HG02852 (cell line): ENCODE measurements at regions not wholly inside any gene's neighbourhood (a gene's known extent, or its start where the extent isn't known, plus 50 kb on each side); places are given as distances from the start of the nearest gene placed in this dataset.
"Not testable (repeated sequence)": the region's sequence is repeated elsewhere in the genome, so short reads cannot be mapped to it uniquely, and the experiment has no call there.

Source experiments
- ATAC-seq: cut with Tn5 transposase; IDR thresholded peaks from one replicate; pipeline ENCODE4 v1.9.1; 2021; ENCODE audit warnings: mild to moderate bottlenecking, moderate library complexity; ENCODE audit not compliant: unreplicated experiment

DNA sequence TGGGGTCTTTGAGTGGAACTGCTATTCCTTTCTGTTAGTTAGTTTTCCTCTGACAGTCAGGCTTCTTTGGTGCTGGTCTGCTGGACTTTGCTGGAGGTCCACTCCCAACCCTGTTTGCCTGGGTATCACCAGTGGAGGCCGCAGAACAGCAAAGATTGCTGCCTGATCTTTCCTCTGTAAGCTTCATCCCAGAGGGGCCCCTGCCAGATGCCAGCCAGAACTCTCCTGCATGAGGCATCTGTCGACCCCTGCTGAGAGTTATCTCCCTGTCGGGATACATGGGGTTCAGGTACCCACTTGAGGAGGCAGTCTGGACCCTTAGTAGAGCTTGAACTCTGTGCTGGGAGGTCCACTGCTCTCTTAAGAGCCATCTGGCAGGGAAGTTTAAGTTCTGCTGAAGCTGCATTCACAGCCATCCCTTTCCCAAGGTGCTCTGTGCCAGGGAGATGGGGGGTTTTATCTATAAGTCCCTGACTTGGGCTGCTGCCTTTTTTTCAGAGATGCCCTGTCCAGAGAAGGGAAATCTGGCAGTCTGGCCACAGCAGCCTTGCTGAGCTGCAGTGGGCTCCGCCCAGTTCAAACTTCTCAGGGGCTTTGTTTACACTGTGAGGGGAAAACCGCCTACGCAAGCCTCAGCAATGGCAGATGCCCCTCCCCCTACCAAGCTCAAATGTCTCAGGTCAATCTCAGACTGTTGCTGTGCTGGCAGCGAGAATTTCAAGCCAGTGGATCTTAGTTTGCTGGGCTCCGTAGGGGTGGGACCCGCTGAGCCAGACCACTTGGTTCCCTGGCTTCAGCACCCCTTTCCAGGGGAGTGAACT is 89.7 kb upstream of the CDK6 start:
- no peak for ATAC-seq

GRCh38 chr7:92924800-92925199 is 88.4 kb upstream of the CDK6 start:
- ATAC-seq, result no peak

DNA sequence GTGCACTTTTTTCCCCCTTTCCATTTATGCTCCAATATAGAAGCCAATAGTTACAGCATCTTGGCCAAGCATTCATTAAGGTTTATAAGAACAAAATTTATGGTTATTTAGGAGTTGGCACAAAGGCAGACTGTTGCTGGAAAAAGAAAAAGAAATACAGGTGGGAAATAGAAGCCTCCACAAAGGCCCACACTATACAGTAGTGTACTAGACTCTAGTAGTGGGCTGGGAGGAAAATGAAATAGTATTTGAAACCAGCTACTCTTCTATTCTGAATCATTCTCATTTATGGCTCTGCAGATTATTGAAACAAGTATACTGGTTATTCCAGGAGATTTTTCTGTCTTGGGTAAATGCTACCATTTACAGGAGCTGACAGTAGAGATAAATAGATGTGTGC is 80.9 kb upstream of the CDK6 start:
- no peak for ATAC-seq

- no peak for ATAC-seq
These were observed 80.4 kb upstream of the CDK6 start for GRCh38 chr7:92916770-92917224.

GRCh38 chr7:92915348-92915747 is 79.0 kb upstream of the CDK6 start:
- no peak for ATAC-seq

GRCh38 chr7:92914645-92915044 is 78.3 kb upstream of the CDK6 start:
- ATAC-seq, result no peak

DNA sequence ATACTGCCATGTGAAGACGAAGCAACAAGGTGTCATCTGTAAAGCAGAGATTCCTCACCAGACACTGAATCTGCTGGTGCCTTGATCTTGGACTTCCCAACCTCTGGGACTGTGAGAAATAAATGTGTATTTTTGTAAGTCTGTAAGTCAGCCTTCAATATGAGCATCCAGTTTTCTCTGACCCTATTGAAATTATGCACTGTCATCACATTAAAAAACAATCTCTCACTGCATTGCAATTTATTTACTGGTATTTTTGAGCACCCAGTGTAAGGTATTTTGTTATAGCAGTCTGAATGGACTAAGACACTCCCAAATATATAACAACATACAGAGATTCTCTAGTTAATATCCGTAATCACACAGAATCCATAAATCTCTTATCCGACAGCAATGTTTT is 77.5 kb upstream of the CDK6 start:
- ATAC-seq, result no peak

GRCh38 chr7:92910976-92911375 is 74.6 kb upstream of the CDK6 start:
- no peak for ATAC-seq

- no peak for ATAC-seq
These were observed 73.5 kb upstream of the CDK6 start for GRCh38 chr7:92909686-92910475.

GRCh38 chr7:92904244-92905131 is 68.1 kb upstream of the CDK6 start:
- ATAC-seq, result peak; percentile 98

DNA sequence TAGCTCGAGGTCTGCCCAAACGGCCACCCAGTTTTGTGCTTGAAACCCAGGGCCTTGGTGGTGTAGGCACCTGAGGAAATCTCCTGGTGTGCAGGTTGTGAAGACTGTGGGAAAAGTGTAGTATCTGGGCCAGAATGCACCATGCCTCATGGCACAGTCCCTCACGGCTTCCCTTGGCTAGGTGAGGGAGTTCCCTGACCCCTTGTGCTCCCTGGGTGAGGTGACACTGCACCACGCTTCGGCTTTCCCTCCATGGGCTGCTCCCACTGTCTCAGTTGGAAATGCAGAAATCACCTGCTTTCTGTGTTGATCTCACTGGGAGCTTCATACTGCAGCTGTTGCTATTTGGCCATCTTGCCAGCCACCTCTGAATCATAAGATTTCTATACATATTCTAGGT is 62.4 kb upstream of the CDK6 start:
- no peak for ATAC-seq

GRCh38 chr7:92894857-92895256 is 58.5 kb upstream of the CDK6 start:
- ATAC-seq, result not testable (repeated sequence)

- ATAC-seq, result no peak
These were observed 52.7 kb upstream of the CDK6 start for GRCh38 chr7:92889081-92889480.
